ENCODE measurements at regions not wholly inside any gene's neighbourhood (a gene's known extent, or its start where the extent isn't known, plus 50 kb on each side); places are given as distances from the start of the nearest gene placed in this dataset.

DNA sequence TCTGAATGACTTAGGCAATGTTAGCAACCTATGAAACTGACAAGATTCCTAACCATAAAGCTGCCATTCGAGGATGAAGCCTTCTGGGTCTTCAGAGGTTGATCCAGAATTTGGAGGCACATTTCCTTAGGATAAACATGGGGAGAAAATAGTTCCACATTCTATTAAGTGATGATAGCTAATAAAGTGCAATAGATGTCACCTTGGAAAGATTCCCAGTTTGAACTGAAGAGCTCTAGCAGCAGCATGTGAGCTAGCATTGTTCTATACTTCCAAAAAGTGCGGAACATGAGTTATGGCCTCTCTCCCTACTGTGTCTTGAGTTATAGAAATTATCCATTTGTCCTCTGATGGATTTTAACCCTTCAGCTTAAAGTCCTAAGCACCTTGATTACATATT, 991.4 kb upstream of the SLIT2 start:
- TF ChIP-seq ESRRG (CRISPR knock-in tag; IDR thresholded peaks at IDR 0.05) (no peak), PPARA (CRISPR knock-in tag; IDR thresholded peaks at IDR 0.05; ENCODE audit: borderline replicate concordance) (no peak), PATZ1 (CRISPR knock-in tag; IDR thresholded peaks at IDR 0.05; ENCODE audit: borderline replicate concordance) (no peak), TSHZ2 (CRISPR knock-in tag; IDR thresholded peaks at IDR 0.05) (no peak), TCF4 (CRISPR knock-in tag; IDR thresholded peaks at IDR 0.05; ENCODE audit: borderline replicate concordance) (no peak), OSR1 (CRISPR knock-in tag; IDR thresholded peaks at IDR 0.05) (no peak)
- no peak for ATAC-seq

DNA sequence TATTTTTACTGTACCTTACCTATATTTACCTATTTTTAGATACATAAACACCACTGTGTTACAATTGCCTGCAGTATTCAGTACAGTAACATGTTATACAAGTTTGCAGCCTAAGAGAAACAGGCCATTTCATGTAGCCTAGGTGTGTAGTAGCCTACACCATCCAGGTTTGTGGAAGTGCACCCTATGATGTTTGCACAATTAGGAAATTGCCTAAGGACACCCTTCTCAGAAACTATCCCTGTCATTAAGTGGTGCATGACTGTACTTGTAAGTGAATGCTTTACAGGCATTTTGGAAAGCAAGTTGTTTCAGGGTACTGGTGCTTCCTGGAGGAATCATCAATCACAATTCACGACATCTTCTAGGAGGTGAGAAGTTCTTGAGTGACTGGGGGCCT, 991.8 kb upstream of the SLIT2 start:
- TF ChIP-seq ARNTL (CRISPR knock-in tag; IDR thresholded peaks at IDR 0.05; ENCODE audit: borderline replicate concordance, low read depth), result no peak
- TF ChIP-seq TOX (CRISPR knock-in tag; IDR thresholded peaks at IDR 0.05; ENCODE audit: borderline replicate concordance), result no peak
- TF ChIP-seq PATZ1 (CRISPR knock-in tag; IDR thresholded peaks at IDR 0.05; ENCODE audit: borderline replicate concordance), result no peak
- no peak for TF ChIP-seq PPARA (CRISPR knock-in tag; IDR thresholded peaks at IDR 0.05; ENCODE audit: borderline replicate concordance)
- TF ChIP-seq SNAI2 (CRISPR knock-in tag; IDR thresholded peaks at IDR 0.05), result no peak
- no peak for TF ChIP-seq ZFP30 (CRISPR knock-in tag; IDR thresholded peaks at IDR 0.05)
- TF ChIP-seq TSHZ2 (CRISPR knock-in tag; IDR thresholded peaks at IDR 0.05), result no peak
- no peak for TF ChIP-seq ISL1 (CRISPR knock-in tag; IDR thresholded peaks at IDR 0.05)
- no peak for TF ChIP-seq TCF4 (CRISPR knock-in tag; IDR thresholded peaks at IDR 0.05; ENCODE audit: borderline replicate concordance)
- no peak for TF ChIP-seq CSDC2 (CRISPR knock-in tag; IDR thresholded peaks at IDR 0.05)
- no peak for TF ChIP-seq RARB (CRISPR knock-in tag; IDR thresholded peaks at IDR 0.05)
- TF ChIP-seq BACH2 (CRISPR knock-in tag; IDR thresholded peaks at IDR 0.05; ENCODE audit: borderline replicate concordance), result no peak
- no peak for TF ChIP-seq CSRNP3 (CRISPR knock-in tag; IDR thresholded peaks at IDR 0.05)
- no peak for TF ChIP-seq OSR1 (CRISPR knock-in tag; IDR thresholded peaks at IDR 0.05)
- no peak for TF ChIP-seq GLIS3 (CRISPR knock-in tag; IDR thresholded peaks at IDR 0.05)
- no peak for TF ChIP-seq ESRRG (CRISPR knock-in tag; IDR thresholded peaks at IDR 0.05)
- TF ChIP-seq ZFP3 (CRISPR knock-in tag; IDR thresholded peaks at IDR 0.05), result no peak
- ATAC-seq, result no peak

- ATAC-seq, result no peak
- TF ChIP-seq SNAI2 (CRISPR knock-in tag; IDR thresholded peaks at IDR 0.05) (no peak), ESRRG (CRISPR knock-in tag; IDR thresholded peaks at IDR 0.05) (no peak), ZNF8 (CRISPR knock-in tag; IDR thresholded peaks at IDR 0.05) (no peak), TSHZ2 (CRISPR knock-in tag; IDR thresholded peaks at IDR 0.05) (no peak), OSR1 (CRISPR knock-in tag; IDR thresholded peaks at IDR 0.05) (no peak), ARNTL (CRISPR knock-in tag; IDR thresholded peaks at IDR 0.05; ENCODE audit: borderline replicate concordance, low read depth) (no peak), BACH2 (CRISPR knock-in tag; IDR thresholded peaks at IDR 0.05; ENCODE audit: borderline replicate concordance) (no peak), ZNF70 (CRISPR knock-in tag; IDR thresholded peaks at IDR 0.05) (no peak), GLIS3 (CRISPR knock-in tag; IDR thresholded peaks at IDR 0.05) (no peak), ZNF565 (CRISPR knock-in tag; conservative IDR thresholded peaks at IDR 0.05; ENCODE audit: low read depth) (no peak), ZFP30 (CRISPR knock-in tag; IDR thresholded peaks at IDR 0.05) (no peak), TCF4 (CRISPR knock-in tag; IDR thresholded peaks at IDR 0.05; ENCODE audit: borderline replicate concordance) (no peak), TOX (CRISPR knock-in tag; IDR thresholded peaks at IDR 0.05; ENCODE audit: borderline replicate concordance) (no peak), RARB (CRISPR knock-in tag; IDR thresholded peaks at IDR 0.05) (no peak), CSDC2 (CRISPR knock-in tag; IDR thresholded peaks at IDR 0.05) (no peak), PPARA (CRISPR knock-in tag; IDR thresholded peaks at IDR 0.05; ENCODE audit: borderline replicate concordance) (no peak)
- TF ChIP-seq, protein P1, sequence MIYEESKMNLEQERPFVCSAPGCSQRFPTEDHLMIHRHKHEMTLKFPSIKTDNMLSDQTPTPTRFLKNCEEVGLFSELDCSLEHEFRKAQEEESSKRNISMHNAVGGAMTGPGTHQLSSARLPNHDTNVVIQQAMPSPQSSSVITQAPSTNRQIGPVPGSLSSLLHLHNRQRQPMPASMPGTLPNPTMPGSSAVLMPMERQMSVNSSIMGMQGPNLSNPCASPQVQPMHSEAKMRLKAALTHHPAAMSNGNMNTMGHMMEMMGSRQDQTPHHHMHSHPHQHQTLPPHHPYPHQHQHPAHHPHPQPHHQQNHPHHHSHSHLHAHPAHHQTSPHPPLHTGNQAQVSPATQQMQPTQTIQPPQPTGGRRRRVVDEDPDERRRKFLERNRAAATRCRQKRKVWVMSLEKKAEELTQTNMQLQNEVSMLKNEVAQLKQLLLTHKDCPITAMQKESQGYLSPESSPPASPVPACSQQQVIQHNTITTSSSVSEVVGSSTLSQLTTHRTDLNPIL (CRISPR knock-in tag; IDR thresholded peaks at IDR 0.05; ENCODE audit: low read depth), result no peak
These were observed 994.9 kb upstream of the SLIT2 start for GRCh38 chr4:19256823-19257222.

Data from SK-N-SH treated with all-trans-retinoic acid at 6 μM for 48 hours (cell line).